PC-3 (cell line): ENCODE measurements at regions not wholly inside any gene's neighbourhood (a gene's known extent, or its start where the extent isn't known, plus 50 kb on each side); places are given as distances from the start of the nearest gene placed in this dataset.
A peak's percentile ranks its signal among the peaks of the same experiment; 100 is the strongest.

Experiments
- ATAC-seq: fragments of 200-7000 bp; cut with Tn5 transposase; 2 replicates; pipeline ENCODE4 v1.9.1; 2020; ENCODE audit warnings: mild to moderate bottlenecking, moderate library complexity
- BruUV-seq: library from RNA; stranded (reverse); fragments of 400-500 nt; replicated peaks from 2 replicates; lab custom pipeline; 2021; lab: Mats Ljungman, UMichigan
- CTCF ChIA-PET: fragments of 300-600 bp; sonication (Branson Sonifier 250); formaldehyde crosslinking; loops from one replicate; lab custom pipeline; 2022; ENCODE audit warnings: antibody characterized with exemption; lab: Charles Lee
- POLR2A ChIA-PET: fragments of 300-600 bp; sonication (Branson Sonifier 250); formaldehyde crosslinking; loops from one replicate; lab custom pipeline; 2022; ENCODE audit warnings: antibody characterized with exemption; ENCODE audit not compliant: unreplicated experiment; lab: Charles Lee
- DNase-seq: peaks from one replicate; pipeline ENCODE4 v3.0.0-alpha.2; 2015
- H2AFZ ChIP-seq: fragments of 300-600 bp; sonication (generic); 2 replicates; pipeline ENCODE4 v1.6.0; 2016; ENCODE audit warnings: antibody characterized with exemption, low read length
- H3F3A ChIP-seq: fragments of 300-600 bp; sonication (generic); one replicate; pipeline ENCODE4 v1.6.0; 2017; ENCODE audit warnings: antibody characterized with exemption, low read length, control low read depth, mild to moderate bottlenecking; ENCODE audit not compliant: unreplicated experiment
- H3K27ac ChIP-seq: fragments of 300-600 bp; sonication (generic); 2 replicates; pipeline ENCODE4 v1.5.1; 2016; ENCODE audit warnings: mild to moderate bottlenecking, low read length
- H3K27me3 ChIP-seq: fragments of 300-600 bp; sonication (generic); 2 replicates; pipeline ENCODE4 v1.6.1; 2016; ENCODE audit warnings: low read length, mixed read lengths
- H3K36me3 ChIP-seq: fragments of 300-600 bp; sonication (generic); 2 replicates; pipeline ENCODE4 v1.6.1; 2016; ENCODE audit warnings: low read depth, mixed run types, low read length, mixed read lengths
- H3K4me1 ChIP-seq: fragments of 300-600 bp; sonication (generic); 2 replicates; pipeline ENCODE4 v1.5.1; 2016; ENCODE audit warnings: low read length; ENCODE audit not compliant: insufficient read depth
- H3K4me2 ChIP-seq: fragments of 300-600 bp; sonication (generic); 2 replicates; pipeline ENCODE4 v1.6.0; 2016; ENCODE audit warnings: low read length
- H3K4me3 ChIP-seq: fragments of 300-600 bp; sonication (generic); 2 replicates; pipeline ENCODE4 v1.5.1; 2016; ENCODE audit warnings: mild to moderate bottlenecking, low read length, mixed read lengths
- H3K79me2 ChIP-seq: fragments of 300-600 bp; sonication (generic); 2 replicates; pipeline ENCODE4 v1.6.1; 2017; ENCODE audit warnings: low read length, mixed read lengths
- H3K9ac ChIP-seq: fragments of 300-600 bp; sonication (generic); 2 replicates; pipeline ENCODE4 v1.6.0; 2016; ENCODE audit warnings: mild to moderate bottlenecking, low read length
- H3K9me2 ChIP-seq: fragments of 300-600 bp; sonication (generic); replicated peaks from 2 replicates; pipeline ENCODE4 v1.6.1; 2016; ENCODE audit warnings: mixed run types, low read length, mixed read lengths
- H3K9me3 ChIP-seq: fragments of 300-600 bp; sonication (generic); 2 replicates; pipeline ENCODE4 v1.6.1; 2016; ENCODE audit warnings: low read length, mixed read lengths
- H4K20me1 ChIP-seq: fragments of 300-600 bp; sonication (generic); 2 replicates; pipeline ENCODE4 v1.6.1; 2016; ENCODE audit warnings: low read length, mixed read lengths
- EZH2 ChIP-seq: fragments of 300-600 bp; sonication (generic); IDR thresholded peaks from one replicate; pipeline ENCODE4 v1.6.1; 2017; ENCODE audit warnings: antibody characterized with exemption, mild to moderate bottlenecking, low read length; ENCODE audit not compliant: unreplicated experiment
- EZH2phosphoT487 ChIP-seq: fragments of 300-600 bp; sonication (generic); IDR thresholded peaks from 2 replicates; pipeline ENCODE4 v1.6.1; 2018; ENCODE audit warnings: mild to moderate bottlenecking, antibody characterized with exemption, low read length, borderline replicate concordance
- intact Hi-C: fragments of 100-400 bp; cut with micrococcal nuclease; formaldehyde crosslinking; loops from 2 replicates; pipeline ENCODE4 v1.9.0; 2023
- TF ChIP-seq, protein P1 (sequence below): fragments of 300-600 bp; sonication (generic); conservative IDR thresholded peaks from 2 replicates; pipeline ENCODE4 v1.5.1; 2017; ENCODE audit warnings: antibody characterized with exemption, low read depth, mild to moderate bottlenecking, low read length

DNA sequence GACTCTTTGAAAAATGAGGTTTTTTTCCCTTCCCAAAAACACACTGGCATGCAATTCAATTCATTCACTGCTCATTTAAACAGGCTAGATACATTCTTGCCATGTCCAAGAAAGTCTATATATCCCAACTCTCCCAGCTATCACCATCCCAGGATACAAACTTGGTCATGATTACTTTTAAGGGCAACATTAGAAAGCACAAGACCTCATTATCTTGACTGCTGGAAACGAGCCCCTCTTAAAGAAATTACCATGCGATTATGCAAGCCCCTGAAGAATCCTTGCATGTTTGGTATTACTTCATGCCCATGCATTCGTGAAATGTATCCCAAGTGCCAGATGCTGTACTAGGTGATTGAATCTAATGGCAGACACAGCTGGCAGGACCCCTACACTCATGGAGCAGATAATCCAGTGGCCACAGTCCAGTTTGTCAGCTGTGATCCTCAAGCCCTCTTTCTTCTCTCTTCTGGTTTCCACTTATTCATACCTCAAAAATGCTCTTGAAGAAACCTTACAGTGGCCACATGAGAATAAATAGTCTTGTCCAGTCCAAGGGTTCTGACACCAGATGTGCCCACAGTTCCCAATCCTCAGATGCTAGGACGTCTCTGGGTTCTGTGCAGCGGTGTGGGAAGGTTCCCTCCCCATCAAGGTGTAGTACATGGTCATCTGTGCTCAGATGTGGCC is 103.7 kb upstream of the HABP2 start:
- no TSS peak for BruUV-seq
- Histone ChIP-seq H3K9me2 (no peaks in the 10 kb centered on the region), H3K27ac (no peak overlapping the region), H3K9ac (no peak overlapping the region), H3F3A (no peaks in the 10 kb centered on the region), H3K27me3 (no peaks in the 10 kb centered on the region), H3K36me3 (no peaks in the 10 kb centered on the region), H3K9me3 (no peaks in the 10 kb centered on the region), H3K4me1 (peaks cover 4% of the 10 kb centered on the region; the same call in 1 of the 2 replicates), H3K4me3 (no peak overlapping the region), H2AFZ (no peak overlapping the region), H3K4me2 (no peak overlapping the region), H4K20me1 (no peaks in the 10 kb centered on the region), H3K79me2 (no peaks in the 10 kb centered on the region)
- intact Hi-C loops = no loop called here
- no peak for TF ChIP-seq EZH2phosphoT487
- no peak for TF ChIP-seq EZH2
- TF ChIP-seq, protein P1, sequence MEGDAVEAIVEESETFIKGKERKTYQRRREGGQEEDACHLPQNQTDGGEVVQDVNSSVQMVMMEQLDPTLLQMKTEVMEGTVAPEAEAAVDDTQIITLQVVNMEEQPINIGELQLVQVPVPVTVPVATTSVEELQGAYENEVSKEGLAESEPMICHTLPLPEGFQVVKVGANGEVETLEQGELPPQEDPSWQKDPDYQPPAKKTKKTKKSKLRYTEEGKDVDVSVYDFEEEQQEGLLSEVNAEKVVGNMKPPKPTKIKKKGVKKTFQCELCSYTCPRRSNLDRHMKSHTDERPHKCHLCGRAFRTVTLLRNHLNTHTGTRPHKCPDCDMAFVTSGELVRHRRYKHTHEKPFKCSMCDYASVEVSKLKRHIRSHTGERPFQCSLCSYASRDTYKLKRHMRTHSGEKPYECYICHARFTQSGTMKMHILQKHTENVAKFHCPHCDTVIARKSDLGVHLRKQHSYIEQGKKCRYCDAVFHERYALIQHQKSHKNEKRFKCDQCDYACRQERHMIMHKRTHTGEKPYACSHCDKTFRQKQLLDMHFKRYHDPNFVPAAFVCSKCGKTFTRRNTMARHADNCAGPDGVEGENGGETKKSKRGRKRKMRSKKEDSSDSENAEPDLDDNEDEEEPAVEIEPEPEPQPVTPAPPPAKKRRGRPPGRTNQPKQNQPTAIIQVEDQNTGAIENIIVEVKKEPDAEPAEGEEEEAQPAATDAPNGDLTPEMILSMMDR = no peak
- DNase-seq (no peak), ATAC-seq (no peak)
- ChIA-PET POLR2A (no interaction called here), CTCF (no interaction called here)

DNA sequence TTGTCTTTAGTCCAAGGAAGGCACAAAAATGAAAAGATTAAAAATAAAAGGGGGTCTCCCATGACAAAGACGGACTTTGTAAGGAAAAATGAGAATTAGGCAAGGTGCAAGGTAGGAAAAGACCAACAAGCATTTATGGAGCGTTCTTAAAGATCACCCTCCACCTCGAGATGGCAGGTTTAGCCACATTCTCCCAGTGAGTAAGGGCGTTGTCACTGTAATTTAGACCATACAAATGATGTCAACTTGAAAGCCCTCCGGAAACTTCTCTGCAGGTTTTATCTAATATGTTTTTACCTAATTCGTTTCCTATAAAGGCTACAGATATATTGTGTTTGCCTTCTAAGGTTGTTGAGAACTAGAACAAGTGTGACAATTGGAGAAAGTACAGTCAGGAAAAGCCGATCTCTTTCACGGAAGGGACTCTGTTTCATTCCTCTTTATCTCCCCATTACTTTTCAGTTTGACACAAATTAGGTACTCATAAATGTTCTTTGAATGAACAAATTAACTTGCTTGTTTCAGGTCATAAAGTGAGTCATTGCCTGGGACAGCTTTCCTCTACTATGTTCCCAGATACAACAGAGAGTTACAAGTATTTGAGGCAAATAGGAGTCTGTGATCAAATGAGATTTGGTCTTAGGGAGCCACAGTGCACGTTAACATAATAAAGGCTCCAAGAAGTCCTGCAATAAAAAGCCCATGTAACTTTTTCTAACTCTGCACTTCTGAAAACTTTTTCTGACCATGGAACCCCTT is 102.6 kb upstream of the HABP2 start:
- ChIA-PET POLR2A (no interaction called here), CTCF (no interaction called here)
- no peak overlapping the region for H3K27ac ChIP-seq
- H4K20me1 ChIP-seq = no peaks in the 10 kb centered on the region
- TF ChIP-seq, protein P1 = no peak
- TF ChIP-seq EZH2 (no peak), EZH2phosphoT487 (no peak)
- BruUV-seq = no TSS peak
- H3F3A ChIP-seq = no peaks in the 10 kb centered on the region
- H3K4me1 ChIP-seq = peaks cover 4% of the 10 kb centered on the region; the same call in 1 of the 2 replicates
- intact Hi-C loops = loop anchor here (5.0 kb wide), 1 partner anchor 233 kb away; no protein-coding TSS in a partner anchor
- no peaks in the 10 kb centered on the region for H3K9me3 ChIP-seq
- H3K9me2 ChIP-seq = no peaks in the 10 kb centered on the region
- ATAC-seq = no peak
- H2AFZ ChIP-seq = no peak overlapping the region
- H3K79me2 ChIP-seq = no peaks in the 10 kb centered on the region
- no peaks in the 10 kb centered on the region for H3K36me3 ChIP-seq
- peak; percentile 20 for DNase-seq
- H3K9ac ChIP-seq = no peak overlapping the region
- H3K4me2 ChIP-seq = no peak overlapping the region
- H3K27me3 ChIP-seq = no peaks in the 10 kb centered on the region
- H3K4me3 ChIP-seq = no peak overlapping the region

DNA sequence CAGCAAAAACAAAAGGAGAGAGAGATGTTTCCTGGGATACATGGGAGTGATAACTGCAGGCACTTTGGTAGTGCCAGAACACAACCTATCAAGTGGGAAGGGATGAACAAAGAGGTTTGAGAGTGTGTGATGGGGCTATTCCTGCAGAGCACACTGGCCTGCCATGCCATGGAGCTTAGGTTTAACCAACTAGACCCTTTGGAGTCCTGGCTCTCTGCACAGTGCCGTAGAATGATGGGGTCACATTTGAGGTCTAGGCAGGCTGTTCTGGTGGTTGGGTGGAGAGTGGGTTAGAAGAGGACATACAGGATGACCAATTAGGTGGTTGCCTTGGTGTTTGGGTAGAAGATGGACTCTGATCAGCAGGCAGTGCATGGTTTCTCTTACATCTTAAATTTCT is 101.9 kb upstream of the HABP2 start:
- H3K27me3 ChIP-seq = no peaks in the 10 kb centered on the region
- H3K9ac ChIP-seq = no peak overlapping the region
- H3K9me2 ChIP-seq = no peaks in the 10 kb centered on the region
- intact Hi-C loops = loop anchor here (5.0 kb wide), 1 partner anchor 234 kb away; no protein-coding TSS in a partner anchor
- no peaks in the 10 kb centered on the region for H3F3A ChIP-seq
- ChIA-PET CTCF (no interaction called here), POLR2A (no interaction called here)
- H3K79me2 ChIP-seq = no peaks in the 10 kb centered on the region
- no peak for DNase-seq
- no peak overlapping the region for H3K4me3 ChIP-seq
- no peak overlapping the region for H3K27ac ChIP-seq
- no TSS peak for BruUV-seq
- no peaks in the 10 kb centered on the region for H4K20me1 ChIP-seq
- no peak overlapping the region for H2AFZ ChIP-seq
- TF ChIP-seq, protein P1 = no peak
- TF ChIP-seq EZH2phosphoT487 (no peak), EZH2 (no peak)
- peaks cover 4% of the 10 kb centered on the region; the same call in 1 of the 2 replicates for H3K4me1 ChIP-seq
- no peaks in the 10 kb centered on the region for H3K36me3 ChIP-seq
- no peaks in the 10 kb centered on the region for H3K9me3 ChIP-seq
- no peak for ATAC-seq
- H3K4me2 ChIP-seq = no peak overlapping the region
